NCI-H345 (cell line): ENCODE measurements at regions not wholly inside any gene's neighbourhood (a gene's known extent, or its start where the extent isn't known, plus 50 kb on each side); places are given as distances from the start of the nearest gene placed in this dataset.

Experiments used
- DNase-seq: peaks from one replicate; lab custom pipeline; 2025; lab: John Stamatoyannopoulos, UW

GRCh38 chr18:55780586-55781071, 192.6 kb upstream of the TCF4 start:
- no peak for DNase-seq

GRCh38 chr18:55779691-55780585, 191.9 kb upstream of the TCF4 start:
- peak; percentile 23 for DNase-seq

- no peak for DNase-seq
These were observed 191.0 kb upstream of the TCF4 start for GRCh38 chr18:55778788-55779690.

GRCh38 chr18:55777666-55778304, 189.8 kb upstream of the TCF4 start:
- DNase-seq, result no peak

GRCh38 chr18:55775972-55776371, 188.0 kb upstream of the TCF4 start:
- DNase-seq, result no peak

- DNase-seq, result no peak
These were observed 186.5 kb upstream of the TCF4 start for GRCh38 chr18:55774505-55774904.

- DNase-seq, result no peak
These were observed 180.3 kb upstream of the TCF4 start for GRCh38 chr18:55768255-55768654.

GRCh38 chr18:55764386-55764785, 176.4 kb upstream of the TCF4 start:
- no peak for DNase-seq

- DNase-seq, result no peak
These were observed 175.8 kb upstream of the TCF4 start for GRCh38 chr18:55763805-55764204.

GRCh38 chr18:55763298-55763697, 175.3 kb upstream of the TCF4 start:
- DNase-seq, result no peak

- no peak for DNase-seq
These were observed 174.4 kb upstream of the TCF4 start for GRCh38 chr18:55762424-55762823.

GRCh38 chr18:55753643-55754263, 165.8 kb upstream of the TCF4 start:
- DNase-seq, result no peak

GRCh38 chr18:55751476-55751875, 163.5 kb upstream of the TCF4 start:
- no peak for DNase-seq

GRCh38 chr18:55748227-55748738, 160.3 kb upstream of the TCF4 start:
- no peak for DNase-seq

- DNase-seq, result no peak
These were observed 156.2 kb upstream of the TCF4 start for GRCh38 chr18:55744206-55744605.

GRCh38 chr18:55743736-55744135, 155.7 kb upstream of the TCF4 start:
- DNase-seq, result no peak

GRCh38 chr18:55743133-55743532, 155.1 kb upstream of the TCF4 start:
- no peak for DNase-seq

- no peak for DNase-seq
These were observed 151.5 kb upstream of the TCF4 start for GRCh38 chr18:55739488-55739887.

- DNase-seq, result no peak
These were observed 150.6 kb upstream of the TCF4 start for GRCh38 chr18:55738483-55739114.

GRCh38 chr18:55737781-55738468, 149.9 kb upstream of the TCF4 start:
- DNase-seq, result no peak
